GM21390 (cell line): ENCODE measurements at regions not wholly inside any gene's neighbourhood (a gene's known extent, or its start where the extent isn't known, plus 50 kb on each side); places are given as distances from the start of the nearest gene placed in this dataset.
"Not testable (repeated sequence)": the region's sequence is repeated elsewhere in the genome, so short reads cannot be mapped to it uniquely, and the experiment has no call there.

Source experiments
- ATAC-seq: cut with Tn5 transposase; IDR thresholded peaks from one replicate; pipeline ENCODE4 v1.9.1; 2021; ENCODE audit not compliant: unreplicated experiment

DNA sequence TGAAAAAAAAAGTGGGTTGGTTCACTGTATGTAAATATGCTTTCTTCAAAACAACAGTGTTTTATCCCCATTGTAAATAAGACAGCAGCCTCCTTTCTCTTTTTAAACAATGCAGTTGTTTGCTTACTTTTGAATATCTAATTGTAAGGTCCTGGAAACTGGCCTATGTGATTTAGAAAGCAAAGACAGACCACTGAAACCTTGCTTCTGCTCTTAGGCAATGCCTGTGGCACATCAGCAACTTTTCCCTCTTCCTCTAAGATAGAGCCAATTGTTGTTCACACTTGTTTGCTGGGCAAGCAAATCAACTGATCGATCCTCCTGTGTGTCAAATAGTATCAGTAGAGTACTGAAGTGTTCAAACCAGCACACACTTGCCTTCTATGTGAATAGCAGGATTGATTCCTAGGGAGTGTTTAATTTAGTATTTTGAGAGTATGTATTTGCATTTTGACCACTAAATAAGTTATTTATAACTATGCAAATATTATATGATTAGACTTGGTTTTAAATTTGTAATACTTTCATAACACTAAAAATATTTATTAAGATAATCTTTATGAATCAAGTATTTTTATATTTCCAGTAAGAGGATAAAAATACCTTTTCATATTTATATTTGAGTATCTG lies 55.4 kb upstream of the GRPR start:
- ATAC-seq = peak; percentile 98

DNA sequence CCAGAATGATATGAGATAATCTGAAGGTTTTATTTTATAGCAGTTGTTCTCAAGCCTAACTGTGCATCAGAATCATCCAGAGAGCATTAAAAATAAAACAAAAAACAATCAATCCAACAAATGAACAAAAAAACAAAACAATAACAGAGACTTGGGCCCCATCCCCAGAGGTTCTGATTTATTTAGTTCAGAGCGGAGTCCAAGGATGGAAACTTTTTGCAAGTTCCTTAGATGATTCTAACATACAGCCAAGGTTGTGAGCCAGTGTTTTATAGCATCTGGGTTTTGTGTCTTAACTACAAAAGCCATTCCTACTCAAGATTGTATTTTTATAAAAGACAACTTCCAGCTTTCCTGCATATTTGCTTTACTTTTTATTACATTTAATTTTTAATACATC lies 59.4 kb upstream of the GRPR start:
- ATAC-seq = no peak

DNA sequence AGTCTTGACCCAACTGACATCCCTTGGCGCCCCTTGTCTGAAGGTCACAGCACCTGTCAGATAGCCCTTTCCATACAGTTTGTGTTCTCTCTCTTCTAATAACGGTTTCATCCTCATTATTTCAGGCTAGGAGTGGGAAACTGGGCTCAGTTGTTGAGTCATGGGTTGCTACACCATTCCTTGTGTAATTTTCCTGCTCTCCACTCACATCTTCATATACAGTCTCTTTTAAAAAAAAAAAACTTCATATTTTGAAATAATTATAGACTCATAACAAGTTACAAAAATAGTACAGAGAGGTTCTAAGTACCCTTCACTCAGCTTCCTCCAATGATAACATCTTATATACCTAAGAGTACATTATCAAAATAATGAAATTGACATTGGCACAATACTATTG lies 60.2 kb upstream of the GRPR start:
- ATAC-seq = no peak

DNA sequence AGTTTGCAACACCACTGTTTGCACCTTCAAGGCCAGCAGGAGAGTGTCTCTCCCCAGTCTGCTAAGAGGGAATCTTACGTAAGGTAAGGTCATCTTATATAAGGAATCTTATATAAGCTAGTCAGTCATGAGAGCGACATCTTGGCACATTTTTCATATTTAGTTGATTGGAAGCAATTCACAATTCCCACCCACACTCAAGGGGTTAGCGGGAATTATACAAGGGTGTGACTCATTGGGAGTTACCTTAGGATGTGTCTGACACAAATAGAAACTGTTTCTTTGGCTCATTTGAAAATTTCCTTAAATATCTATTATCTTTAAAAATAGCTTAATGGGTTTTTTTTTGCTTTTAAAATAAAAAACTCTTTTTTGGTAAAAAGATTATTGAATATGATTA lies 62.1 kb upstream of the GRPR start:
- ATAC-seq = no peak

DNA sequence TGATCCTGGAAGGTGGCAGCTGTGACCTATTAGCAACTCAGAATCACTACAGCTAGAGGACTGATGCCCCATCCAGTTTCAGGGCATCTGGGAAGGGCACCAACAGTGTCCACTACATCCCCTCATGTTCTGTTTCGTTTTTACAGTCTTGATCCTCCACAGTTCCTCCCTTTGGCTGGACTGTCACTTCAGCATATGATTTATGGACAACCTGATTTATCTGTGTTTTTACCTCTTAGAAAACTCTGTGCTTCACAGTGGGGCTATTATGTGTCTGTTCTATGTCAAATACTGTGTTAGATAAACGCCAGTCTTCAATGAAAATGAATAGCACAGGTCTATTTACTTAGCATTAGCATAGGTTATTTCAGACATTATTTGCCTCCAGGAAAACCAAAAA lies 63.1 kb upstream of the GRPR start:
- no peak for ATAC-seq

DNA sequence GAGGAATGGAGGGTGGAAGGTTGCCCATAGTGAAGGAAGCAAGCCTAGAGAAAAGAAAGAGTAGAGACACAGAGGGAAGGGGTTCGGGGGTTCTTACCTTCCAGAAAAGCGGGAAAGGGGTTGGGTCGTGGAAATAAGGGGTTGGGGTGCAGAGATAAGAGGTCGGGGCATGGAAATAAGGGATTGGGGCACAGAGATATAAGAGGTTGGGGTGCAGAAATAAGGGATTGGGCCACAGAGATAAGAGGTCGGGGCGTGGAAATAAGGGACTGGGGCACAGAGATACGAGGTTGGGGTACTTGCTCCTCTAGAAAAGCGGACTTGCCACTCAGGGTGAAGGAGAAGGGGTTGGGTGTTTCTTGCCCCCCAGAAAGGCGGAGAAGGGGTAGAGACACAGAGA lies 74.2 kb upstream of the GRPR start:
- ATAC-seq = not testable (repeated sequence)

DNA sequence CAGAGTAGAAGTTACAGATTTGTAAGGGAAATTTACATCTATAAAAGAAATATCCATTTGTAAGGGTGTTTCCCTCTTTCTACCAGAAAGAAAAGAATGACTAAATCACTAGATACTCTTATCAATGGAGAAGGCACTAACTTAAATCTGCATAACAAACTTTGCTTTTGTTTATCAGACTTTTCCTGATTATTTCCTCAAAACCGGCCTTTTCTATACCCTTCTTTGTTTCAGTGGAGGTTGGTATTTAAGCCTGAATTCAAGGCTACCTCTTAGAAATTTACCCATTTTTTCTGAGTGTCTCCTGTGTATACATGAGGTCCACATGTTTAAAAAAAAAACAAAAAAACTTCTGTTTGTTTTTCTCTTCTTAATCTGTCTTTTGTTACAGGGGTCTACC lies 80.4 kb upstream of the GRPR start:
- ATAC-seq = no peak

DNA sequence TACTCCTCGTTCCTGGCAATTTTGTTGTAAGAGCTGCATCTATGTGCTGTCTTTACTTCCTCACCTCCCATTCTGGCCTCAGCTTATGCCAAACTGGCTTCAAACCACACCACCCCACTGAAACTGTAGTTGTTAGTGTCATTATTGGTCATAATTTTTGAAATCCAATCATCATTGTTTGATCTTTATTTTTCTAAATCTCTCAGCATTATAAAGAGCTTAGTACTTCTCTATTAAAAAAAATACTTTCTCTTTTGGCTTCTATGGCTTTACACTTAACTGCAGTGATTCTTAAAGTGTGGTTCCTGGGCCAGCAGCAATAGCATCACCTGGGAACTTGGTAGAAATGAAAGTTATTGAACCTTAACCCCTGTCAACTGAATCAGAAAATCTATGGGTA lies 83.5 kb upstream of the GRPR start:
- ATAC-seq = no peak

DNA sequence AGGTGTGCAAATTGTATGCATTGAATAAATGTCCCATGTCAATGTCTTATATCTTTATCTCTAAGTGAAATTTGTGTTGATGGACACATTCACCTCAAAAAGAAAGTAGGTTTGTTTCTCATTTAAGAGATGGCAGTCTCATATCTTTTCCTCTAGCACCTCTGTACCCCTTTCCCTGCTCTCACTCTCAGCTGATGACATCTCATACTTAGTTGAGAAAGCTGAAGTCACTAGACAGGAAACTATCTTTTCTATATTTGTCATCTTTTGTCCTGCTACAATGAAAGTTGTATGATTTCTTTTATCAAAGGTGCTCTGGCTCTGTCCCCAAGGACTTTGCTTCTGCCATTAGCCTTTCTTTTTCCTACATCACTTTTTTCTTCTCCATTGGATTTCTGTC lies 84.0 kb upstream of the GRPR start:
- no peak for ATAC-seq

DNA sequence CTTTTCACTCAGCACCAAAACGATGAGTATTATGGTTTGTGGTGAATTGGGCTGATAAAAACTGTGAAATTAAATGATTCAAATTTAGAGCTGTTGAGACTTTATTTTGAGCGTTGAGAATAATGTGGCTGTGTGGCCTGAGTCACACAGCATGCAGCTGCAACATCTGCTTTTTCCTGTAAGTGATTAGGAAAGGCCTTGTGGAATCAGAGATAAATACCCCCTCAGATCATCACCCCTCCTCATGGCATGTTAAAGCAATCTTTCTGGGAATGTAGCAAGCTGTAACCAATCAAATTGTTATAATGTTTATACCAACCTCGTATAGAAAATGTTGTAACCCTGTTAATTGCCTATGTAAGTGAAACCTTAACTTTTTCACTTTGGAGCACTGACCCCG lies 90.0 kb upstream of the GRPR start:
- ATAC-seq = no peak

DNA sequence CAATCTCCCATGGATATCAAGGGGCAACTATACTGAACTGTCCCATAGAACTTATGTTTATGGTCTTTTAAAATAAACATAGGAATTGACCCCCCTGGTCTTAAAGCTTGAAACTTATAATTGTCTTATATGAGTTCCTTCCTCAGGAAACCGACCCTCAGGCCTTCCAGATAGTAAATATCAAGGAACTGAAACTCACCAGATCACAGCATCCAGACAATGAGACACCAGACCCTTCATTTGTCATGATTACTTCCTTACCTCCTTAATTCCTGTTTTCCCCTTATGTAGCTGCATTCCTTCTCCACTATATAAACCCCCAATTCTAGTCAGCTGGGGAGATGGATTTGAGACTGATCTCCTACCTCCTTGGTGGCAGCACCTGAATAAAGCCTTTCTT lies 94.8 kb upstream of the GRPR start:
- no peak for ATAC-seq

DNA sequence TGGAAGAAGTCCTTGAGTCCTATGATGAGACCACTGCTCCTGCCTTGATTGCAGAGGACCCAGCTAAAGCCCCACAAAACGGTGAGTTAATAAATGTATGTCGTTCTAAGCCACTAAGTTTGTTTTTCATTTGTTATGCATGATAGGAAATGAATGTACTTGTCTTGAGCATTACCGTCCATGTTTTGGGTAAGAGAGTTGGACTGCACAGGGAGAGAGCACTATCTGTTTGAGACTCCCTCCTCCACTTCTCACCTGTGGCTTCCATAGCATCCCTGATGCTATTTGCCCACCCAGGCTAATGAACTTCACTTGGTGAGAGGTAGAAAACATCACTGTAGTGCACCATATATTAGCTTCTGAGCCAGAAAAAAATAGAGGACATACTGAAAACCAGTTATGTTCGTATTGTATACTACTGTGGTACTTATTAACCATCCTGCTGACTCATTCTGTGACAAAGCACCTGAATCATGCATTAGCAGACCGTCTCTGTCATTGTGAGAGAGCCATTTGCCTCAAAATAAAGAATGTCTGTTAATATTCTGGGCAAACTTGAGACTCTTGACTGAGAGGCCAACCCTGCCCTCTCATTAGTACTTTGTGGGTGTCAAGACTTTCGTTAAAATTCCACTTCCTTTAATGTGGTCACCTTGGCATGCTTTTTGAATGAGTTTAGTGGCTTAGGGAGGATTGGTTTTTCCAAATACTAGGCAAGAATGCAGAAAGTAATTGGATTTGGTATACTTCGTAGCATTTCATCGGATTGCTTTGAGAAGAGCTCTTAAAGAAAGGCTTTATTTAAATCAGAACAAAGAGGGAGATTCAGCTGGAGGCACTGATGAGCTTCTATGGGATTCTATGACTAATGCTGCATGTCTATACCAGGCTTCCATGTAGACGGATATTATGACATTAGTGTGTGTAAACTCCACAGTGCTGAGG lies 99.3 kb upstream of the GRPR start:
- ATAC-seq = peak; percentile 96

DNA sequence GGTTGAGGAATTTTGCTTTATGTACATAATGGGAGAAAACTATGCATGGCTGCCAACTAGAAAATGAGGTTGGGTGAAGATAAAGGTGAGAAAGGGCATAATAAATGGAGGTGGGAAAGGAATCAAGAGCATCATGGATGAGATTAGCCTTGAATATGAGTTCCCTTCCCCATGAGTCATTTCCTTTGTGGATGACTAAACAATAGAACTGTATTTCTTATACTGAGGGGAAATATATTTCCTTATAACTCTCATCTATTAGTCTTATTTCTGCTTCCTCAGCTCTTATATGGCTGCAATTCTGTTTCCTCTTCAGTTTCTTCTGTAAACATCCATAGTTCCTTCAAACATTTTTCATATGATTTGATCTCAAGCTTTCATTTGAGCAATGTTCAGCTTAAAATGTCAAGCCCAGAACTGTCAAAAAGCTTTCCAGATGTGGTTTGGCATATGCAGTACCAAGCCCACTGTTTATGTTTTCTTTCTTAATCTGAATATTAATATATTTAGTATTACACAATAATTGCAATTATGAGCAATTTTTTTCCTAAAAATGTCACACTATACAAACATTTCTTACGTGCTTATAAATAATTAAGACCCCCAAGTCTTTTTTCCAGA lies 100.7 kb upstream of the GRPR start:
- ATAC-seq = no peak

DNA sequence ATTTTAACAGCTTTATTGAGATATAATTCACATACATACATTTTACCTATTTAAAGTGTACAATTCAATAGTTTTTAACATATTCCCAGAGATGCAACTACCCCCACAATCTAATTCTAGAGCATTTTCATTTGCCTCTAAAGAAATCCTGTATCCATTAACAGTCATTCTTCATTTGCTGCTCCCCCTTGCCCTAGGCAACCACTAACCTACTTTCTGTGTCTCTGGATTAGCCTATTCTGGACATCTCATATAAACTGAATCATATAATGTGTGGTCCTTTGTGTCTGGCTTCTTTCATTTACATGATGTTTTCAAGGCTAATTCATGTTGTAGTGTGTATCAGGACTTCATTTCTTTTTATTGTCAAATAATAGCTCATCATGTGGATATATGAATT lies 105.1 kb upstream of the GRPR start:
- ATAC-seq = no peak

DNA sequence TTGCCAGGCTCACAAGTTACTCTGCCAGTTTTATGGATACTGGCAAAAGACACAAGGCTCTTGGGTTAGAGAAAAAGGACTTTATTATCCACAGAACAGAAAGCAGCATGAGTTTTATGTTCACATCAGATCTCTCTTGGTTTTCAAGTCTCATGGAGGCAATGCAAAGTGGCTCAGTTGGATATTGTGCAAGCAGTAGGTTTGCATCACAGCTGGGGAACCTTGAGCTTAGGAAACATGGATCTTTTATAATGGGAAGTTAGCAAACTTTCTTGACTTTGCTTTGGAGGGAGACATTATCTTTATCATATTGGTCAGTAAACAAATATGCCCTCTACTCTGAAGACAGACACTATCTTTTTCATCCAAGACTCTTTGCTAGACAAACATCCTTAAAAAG lies 109.2 kb upstream of the GRPR start:
- no peak for ATAC-seq

DNA sequence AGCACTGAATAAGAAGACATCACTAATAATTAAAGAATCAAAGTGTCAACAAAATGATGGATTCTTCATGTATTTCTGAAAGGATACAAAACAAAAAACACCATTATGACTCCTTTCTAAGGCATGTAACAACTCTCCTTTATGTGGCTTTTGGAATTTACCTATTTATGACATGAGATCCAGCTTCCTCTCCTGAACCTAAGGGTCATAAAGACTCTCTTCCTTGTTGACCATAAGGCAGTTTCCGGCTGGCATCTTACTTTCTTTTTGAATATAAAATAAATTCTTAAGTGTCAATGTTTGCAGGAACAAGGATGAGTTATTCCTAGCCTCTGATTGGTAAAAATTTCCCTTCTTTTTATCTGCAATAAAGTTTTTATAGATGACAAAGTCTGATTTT lies 111.1 kb upstream of the GRPR start:
- no peak for ATAC-seq

DNA sequence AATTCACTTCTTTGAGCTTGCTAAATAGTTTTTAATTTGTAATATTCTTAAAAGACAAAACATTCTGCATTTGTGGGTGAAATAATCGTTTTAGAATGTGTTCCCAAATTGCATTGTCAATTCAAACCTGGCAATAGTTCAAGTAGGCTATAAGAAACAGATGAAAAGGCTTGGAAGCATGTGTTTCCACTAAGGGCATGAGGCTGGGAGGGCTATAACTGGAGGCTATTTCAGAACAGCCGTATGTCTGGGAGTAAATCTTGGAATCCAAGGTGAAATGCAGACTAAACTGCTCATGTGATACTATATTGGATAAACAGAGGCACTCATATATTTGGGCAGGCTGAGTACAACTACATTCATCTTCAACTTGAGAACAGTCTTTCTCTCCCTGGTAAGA lies 117.4 kb upstream of the GRPR start:
- no peak for ATAC-seq

DNA sequence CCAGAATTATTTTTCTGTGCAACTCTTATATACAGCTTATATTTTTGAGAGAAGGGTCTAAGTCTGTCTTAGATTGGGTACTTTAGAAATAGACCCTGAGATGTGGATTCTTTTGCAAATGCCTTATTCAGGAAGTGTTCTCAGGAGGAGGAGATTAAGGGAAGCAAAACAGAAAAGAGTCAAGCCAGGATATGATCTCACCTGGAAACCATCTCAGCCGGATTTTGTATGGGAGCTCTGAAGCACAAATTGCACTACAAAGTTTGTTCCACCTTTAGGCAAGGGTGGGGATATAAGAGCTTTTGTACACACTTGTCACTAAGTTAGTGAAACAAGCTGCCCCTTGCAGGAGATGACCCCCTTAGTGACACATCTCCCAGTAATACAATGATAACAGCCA lies 121.2 kb upstream of the GRPR start:
- ATAC-seq = no peak

DNA sequence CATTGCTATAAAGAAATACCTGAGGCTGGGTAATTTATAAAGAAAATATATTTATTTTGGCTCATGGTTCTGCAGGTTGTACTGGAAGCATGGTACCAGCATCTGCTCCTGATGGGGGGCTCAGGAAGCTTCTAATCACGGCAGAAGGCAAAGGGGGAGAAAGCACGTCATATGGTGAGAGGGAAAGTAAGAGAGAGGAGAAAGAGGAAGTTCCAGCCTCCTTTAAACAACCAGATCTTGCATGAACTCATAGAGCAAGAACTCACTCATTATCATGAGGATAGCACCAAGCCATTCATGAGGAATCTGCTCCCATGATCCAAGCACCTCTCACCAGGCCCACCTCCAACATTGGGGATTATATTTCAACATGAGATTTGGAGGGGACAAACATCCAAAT lies 125.0 kb upstream of the GRPR start:
- no peak for ATAC-seq

DNA sequence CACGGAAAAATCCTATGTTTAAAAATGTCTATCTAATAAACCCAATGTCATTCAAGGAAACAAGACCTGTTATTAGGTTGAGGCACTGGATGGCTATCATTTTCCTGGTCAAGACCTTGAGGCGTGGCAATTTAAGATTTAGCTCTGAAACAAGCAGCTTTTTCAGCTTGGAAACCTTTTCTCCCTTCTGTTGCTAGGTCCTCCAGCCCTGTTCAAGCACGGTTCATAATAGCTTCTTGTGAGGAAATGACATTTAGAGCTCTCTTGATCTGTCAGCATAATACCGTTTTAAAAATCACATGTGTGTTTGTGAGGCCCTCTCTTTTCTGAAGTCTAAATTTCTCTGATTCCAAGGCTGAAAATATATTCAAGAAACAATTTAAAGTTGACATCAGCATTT lies 133.6 kb upstream of the GRPR start:
- no peak for ATAC-seq

DNA sequence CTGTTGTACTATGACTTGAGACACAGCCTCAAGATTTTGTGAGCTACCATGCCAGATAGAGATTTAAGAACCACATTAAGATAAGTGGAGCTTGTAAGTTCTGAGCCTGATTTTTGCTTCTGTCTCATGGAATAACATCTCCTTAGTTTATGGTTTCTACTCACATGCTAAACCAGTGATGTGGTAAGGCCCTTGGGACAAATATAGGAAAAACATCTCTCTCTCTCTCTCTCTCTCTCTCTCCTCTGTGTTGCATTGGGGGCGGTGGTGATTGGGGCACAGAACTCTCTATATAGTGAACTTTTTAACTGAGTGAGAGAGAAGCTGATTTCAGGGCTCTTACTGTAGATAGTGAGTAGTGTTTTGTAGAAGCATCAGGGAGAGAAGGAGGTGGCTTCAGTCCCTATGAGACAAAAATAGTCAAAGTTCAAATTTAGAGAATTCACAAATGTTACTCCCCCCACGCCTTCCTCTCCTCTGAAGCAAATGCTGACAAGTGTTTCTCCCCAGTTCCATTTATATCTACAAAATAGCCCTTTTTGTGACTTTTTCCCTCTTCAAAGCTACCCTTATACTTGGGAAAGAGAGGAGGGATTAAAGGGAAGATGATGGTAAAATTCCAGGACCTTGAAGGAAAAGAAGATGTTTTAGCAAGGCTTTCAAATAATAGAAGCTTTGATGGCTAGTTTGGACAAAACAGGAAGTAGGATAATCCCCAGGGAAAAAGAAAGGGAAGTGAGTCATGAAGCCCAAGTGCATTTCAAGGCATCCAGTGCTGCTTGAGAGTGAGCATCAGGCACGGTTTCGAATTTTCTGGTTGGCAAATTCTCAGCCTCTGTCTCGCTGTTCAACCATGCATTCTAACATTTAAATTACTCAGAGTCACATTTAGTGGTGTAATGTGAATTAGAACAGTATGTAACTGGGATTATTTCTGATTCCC lies 134.3 kb upstream of the AP1S2 start:
- ATAC-seq = no peak
